ENCODE measurements at regions not wholly inside any gene's neighbourhood (a gene's known extent, or its start where the extent isn't known, plus 50 kb on each side); places are given as distances from the start of the nearest gene placed in this dataset.

DNA sequence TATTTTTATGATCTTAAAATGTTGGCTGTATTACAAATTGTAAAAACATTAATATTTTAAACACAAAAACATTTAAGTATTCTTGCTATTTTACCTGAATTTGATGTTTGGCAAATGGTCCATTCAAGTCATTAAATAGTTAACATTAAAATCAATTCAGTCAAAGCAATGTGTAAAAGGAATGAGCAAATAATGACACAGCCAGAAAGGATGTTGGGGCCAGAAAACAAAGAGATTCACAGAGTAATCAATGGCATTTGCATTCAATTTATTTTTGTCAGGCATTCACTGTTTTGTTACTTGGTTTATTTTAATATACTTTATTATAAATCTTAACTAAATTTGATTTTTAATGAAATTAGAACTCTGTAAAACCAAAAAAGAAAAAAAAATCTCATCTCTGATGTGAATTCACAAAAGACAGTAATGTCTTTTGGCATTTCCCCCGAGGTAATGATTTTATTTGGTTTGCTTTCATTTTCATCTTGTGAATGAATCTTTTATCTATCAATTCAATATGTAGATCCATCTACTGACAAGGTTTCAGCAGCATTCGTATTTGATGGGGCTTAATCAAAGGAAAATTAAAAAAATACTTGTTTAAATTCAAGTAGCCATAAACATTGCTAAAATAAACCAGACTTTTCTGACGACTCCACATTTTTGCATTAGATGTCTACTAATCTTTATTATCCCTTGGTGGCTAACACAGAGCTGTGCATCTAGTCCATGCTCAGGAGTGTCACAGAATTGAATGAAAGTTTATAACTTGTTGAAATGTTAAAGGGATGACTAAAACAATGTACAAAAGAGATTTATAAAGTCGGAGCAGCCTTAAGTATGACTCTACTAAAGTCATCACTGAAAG, 866.7 kb upstream of the GJE1 start:
- Histone ChIP-seq H3K4me1 (replicated peaks in 1 of 2) (no peaks in the 10 kb centered on the region), H3K27ac (no peak overlapping the region), H3K9me3 (replicated peaks in 1 of 3) (no peaks in the 10 kb centered on the region), H3K36me3 (replicated peaks in 1 of 2) (no peaks in the 10 kb centered on the region), H3K4me3 (peak overlapping the region in 1 of 4 donors; percentile 35), H3K27me3 (no peaks in the 10 kb centered on the region)
- no peak for DNase-seq
- no peak for TF ChIP-seq POLR2A (IDR thresholded peaks at IDR 0.05)
- no peak for TF ChIP-seq CTCF (IDR thresholded peaks at IDR 0.05)
- intact Hi-C loops (cut with DNase I), result no loop called here
- 53 to 56% (median 55%) methylated on average over 4 of the region's 4 CpGs for WGBS, 4 donors

DNA sequence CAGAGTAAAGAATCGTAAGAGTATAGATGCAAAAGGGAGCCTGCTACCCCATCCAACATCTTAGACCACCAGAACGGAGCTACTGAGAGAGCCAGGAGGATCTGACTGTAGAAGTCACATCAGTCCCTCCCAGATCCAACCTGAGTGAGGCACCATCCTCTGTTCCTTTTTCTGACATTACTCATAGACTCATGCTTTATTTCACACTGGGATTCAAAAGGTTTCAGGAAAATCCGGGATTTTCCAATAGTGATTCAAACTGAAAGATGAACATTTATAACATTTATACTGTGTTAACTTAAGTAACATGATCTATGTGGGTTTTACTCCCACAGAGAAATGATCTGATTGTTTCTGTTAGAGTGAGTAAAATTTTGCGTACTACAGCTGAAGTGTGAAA, 868.6 kb upstream of the GJE1 start:
- no peak for DNase-seq
- Histone ChIP-seq H3K27me3 (no peaks in the 10 kb centered on the region), H3K36me3 (replicated peaks in 1 of 2) (no peaks in the 10 kb centered on the region), H3K27ac (no peak overlapping the region), H3K4me1 (replicated peaks in 1 of 2) (no peaks in the 10 kb centered on the region), H3K4me3 (no peak overlapping the region), H3K9me3 (replicated peaks in 1 of 3) (no peaks in the 10 kb centered on the region)
- TF ChIP-seq CTCF (IDR thresholded peaks at IDR 0.05) (no peak), POLR2A (IDR thresholded peaks at IDR 0.05) (no peak)
- WGBS, 4 donors, result 76 to 83% (median 79%) methylated on average over 4 of the region's 4 CpGs
- intact Hi-C loops (cut with DNase I), result no loop called here

- H3K9me3 ChIP-seq (replicated peaks in 1 of 3), result no peaks in the 10 kb centered on the region
- no peaks in the 10 kb centered on the region for H3K36me3 ChIP-seq (replicated peaks in 1 of 2)
- WGBS, 4 donors, result 82 to 94% (median 88%) methylated on average over 3 to 4 of the region's 4 CpGs
- no peak overlapping the region for H3K27ac ChIP-seq
- H3K4me3 ChIP-seq, result no peak overlapping the region
- intact Hi-C loops (cut with DNase I), result no loop called here
- TF ChIP-seq CTCF (IDR thresholded peaks at IDR 0.05) (no peak), POLR2A (IDR thresholded peaks at IDR 0.05) (no peak)
- no peaks in the 10 kb centered on the region for H3K27me3 ChIP-seq
- no peak for DNase-seq
- peaks cover 0 to 4% of the 10 kb centered on the region in 2 donors for H3K4me1 ChIP-seq (replicated peaks in 1 of 2)
These were observed 871.1 kb upstream of the GJE1 start for GRCh38 chr6:141261672-141262060.

DNA sequence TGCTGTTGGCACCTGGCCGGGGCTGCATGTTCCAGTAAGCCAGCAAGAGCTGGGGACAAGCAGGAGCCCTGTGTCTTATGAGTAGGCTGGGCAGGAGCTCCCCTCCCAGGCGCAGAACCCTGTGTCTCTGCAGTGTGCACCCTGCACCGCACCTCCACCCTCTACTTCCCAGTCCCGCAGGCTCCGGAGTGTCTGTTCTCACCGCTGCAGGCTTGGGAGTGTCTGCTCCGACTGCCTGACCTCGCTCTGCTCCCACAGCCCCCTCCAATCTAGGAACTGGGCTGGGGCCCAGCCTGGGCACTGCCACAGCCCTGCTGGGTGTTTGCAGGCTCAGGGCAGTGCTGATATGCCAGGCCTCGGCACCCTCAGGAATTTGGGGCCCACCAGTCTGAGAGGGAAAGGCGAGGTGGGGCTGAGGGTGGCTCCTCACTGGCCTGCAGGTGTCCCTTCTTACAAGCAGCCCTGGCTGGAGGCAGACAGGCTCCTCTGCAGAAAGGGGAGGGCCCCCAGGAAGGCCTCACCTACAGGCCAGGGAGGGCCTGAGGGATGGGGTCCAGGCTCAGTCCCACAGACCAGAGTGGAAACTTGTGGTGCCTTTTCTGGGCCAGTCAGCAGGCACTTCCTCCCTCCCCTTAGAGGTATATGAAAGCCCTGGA, 871.6 kb upstream of the GJE1 start:
- Histone ChIP-seq H3K36me3 (replicated peaks in 1 of 2) (no peaks in the 10 kb centered on the region), H3K27ac (no peak overlapping the region), H3K27me3 (no peaks in the 10 kb centered on the region), H3K4me1 (replicated peaks in 1 of 2) (peaks cover 0 to 4% of the 10 kb centered on the region in 2 donors), H3K9me3 (replicated peaks in 1 of 3) (no peaks in the 10 kb centered on the region), H3K4me3 (no peak overlapping the region)
- DNase-seq, result no peak
- no peak for TF ChIP-seq CTCF (IDR thresholded peaks at IDR 0.05)
- TF ChIP-seq POLR2A (IDR thresholded peaks at IDR 0.05), result no peak
- 84 to 91% (median 89%) methylated on average over 7 to 10 of the region's 10 CpGs for WGBS, 4 donors
- intact Hi-C loops (cut with DNase I), result no loop called here
